HCT116 (cell line): ENCODE measurements at regions not wholly inside any gene's neighbourhood (a gene's known extent, or its start where the extent isn't known, plus 50 kb on each side); places are given as distances from the start of the nearest gene placed in this dataset.

ENCODE experiments used
- ATAC-seq: fragments of 200-7000 bp; cut with Tn5 transposase; 2 replicates; pipeline ENCODE4 v1.9.1; 2020; ENCODE audit warnings: mild to moderate bottlenecking, moderate library complexity
- BruUV-seq: library from RNA; stranded (reverse); fragments of 400-500 nt; replicated peaks from 2 replicates; lab custom pipeline; 2021; lab: Mats Ljungman, UMichigan
- CTCF ChIA-PET: fragments of 300-600 bp; sonication (Branson Sonifier 250); formaldehyde crosslinking; loops from one replicate; lab custom pipeline; 2021; ENCODE audit warnings: antibody characterized with exemption; lab: Charles Lee
- POLR2A ChIA-PET: fragments of 300-600, 350-600 bp; sonication (Branson Sonifier 250); formaldehyde crosslinking; loops from one replicate; lab custom pipeline; 2021; ENCODE audit warnings: antibody characterized with exemption; lab: Charles Lee
- RAD21 ChIA-PET, 2 experiments: fragments of 300-600 bp; sonication (Branson Sonifier 250); formaldehyde crosslinking; loops; one replicate each; lab custom pipeline; 2023; ENCODE audit warnings: low total read pairs in 2 of 2; ENCODE audit not compliant: uncharacterized antibody in 2 of 2, unreplicated experiment in 2 of 2, low non-redundant PET in 1 of 2; lab: Charles Lee
- DNase-seq: peaks from one replicate; pipeline ENCODE4 v3.0.0-alpha.2; 2010; ENCODE audit warnings: low read depth, low spot score
- H2AFZ ChIP-seq: fragments of 200-600 bp; shearing (Covaris generic), sonication (generic); 2 replicates; pipeline ENCODE4 v1.6.1; 2017; ENCODE audit warnings: low read depth, mixed run types, mixed read lengths, antibody characterized with exemption, low read length; ENCODE audit not compliant: poor library complexity, severe bottlenecking
- H3K27ac ChIP-seq: 2 replicates; pipeline ENCODE4 v1.5.1; 2012; ENCODE audit warnings: low read depth, low read length
- H3K27me3 ChIP-seq: fragments of 200-600 bp; sonication (generic); 2 replicates; pipeline ENCODE4 v1.6.1; 2016; ENCODE audit warnings: mixed run types, low read length, mixed read lengths; ENCODE audit not compliant: insufficient read depth
- H3K36me3 ChIP-seq, 2 experiments: fragments of 200-500 bp in 1 of 2; fragments of 200-600 bp in 1 of 2; sonication (Bioruptor generic) in 1 of 2; sonication (generic) in 1 of 2; 2 replicates each; pipeline versions ENCODE4 v1.5.1 to v1.6.1; 2014 to 2016; ENCODE audit warnings: low read length in 2 of 2, inconsistent platforms in 1 of 2, mixed read lengths in 1 of 2, mixed run types in 1 of 2; ENCODE audit not compliant: insufficient read depth in 2 of 2, control insufficient read depth in 1 of 2
- H3K4me1 ChIP-seq, 2 experiments: fragments of 200-600 bp in 1 of 2; sonication (generic) in 1 of 2; 2 replicates each; pipeline versions ENCODE4 v1.5.1 to v1.6.1; 2012 to 2017; ENCODE audit warnings: low read length in 2 of 2, inconsistent platforms in 1 of 2, mild to moderate bottlenecking in 1 of 2, mixed read lengths in 1 of 2, mixed run types in 1 of 2, moderate library complexity in 1 of 2; ENCODE audit not compliant: insufficient read depth in 2 of 2, control insufficient read depth in 1 of 2
- H3K4me2 ChIP-seq: fragments of 200-600 bp; sonication (generic); 2 replicates; pipeline ENCODE4 v1.6.1; 2017; ENCODE audit warnings: mixed run types, low read length, mixed read lengths
- H3K4me3 ChIP-seq, 2 experiments: fragments of 200-600 bp in 1 of 2; sonication (generic) in 1 of 2; replicated peaks in 1 of 2; 2 replicates each; pipeline ENCODE4 v1.5.1; 2011 to 2016; ENCODE audit warnings: low read length in 2 of 2, control low read depth in 1 of 2, low read depth in 1 of 2, mild to moderate bottlenecking in 1 of 2, mixed read lengths in 1 of 2, mixed run types in 1 of 2
- H3K79me2 ChIP-seq: fragments of 200-600 bp; sonication (generic); 2 replicates; pipeline ENCODE4 v1.6.1; 2017; ENCODE audit warnings: mild to moderate bottlenecking, mixed run types, low read length, moderate library complexity, mixed read lengths; ENCODE audit not compliant: insufficient read depth
- H3K9ac ChIP-seq: fragments of 200-600 bp; sonication (generic); 2 replicates; pipeline ENCODE4 v1.6.1; 2016; ENCODE audit warnings: low read length, mixed read lengths
- H3K9me2 ChIP-seq: fragments of 200-600 bp; sonication (generic), shearing (Covaris generic); 2 replicates; pipeline ENCODE4 v1.6.1; 2017; ENCODE audit warnings: mixed run types, mild to moderate bottlenecking, moderate library complexity; ENCODE audit not compliant: insufficient read depth
- H3K9me3 ChIP-seq, 2 experiments: fragments of 200-500 bp in 1 of 2; fragments of 200-600 bp in 1 of 2; sonication (Bioruptor generic) in 1 of 2; sonication (generic) in 1 of 2; 2 replicates each; pipeline ENCODE4 v1.6.1; 2014 to 2017; ENCODE audit warnings: low read length in 2 of 2, mixed read lengths in 2 of 2, inconsistent platforms in 1 of 2, low read depth in 1 of 2, mild to moderate bottlenecking in 1 of 2, mixed run types in 1 of 2, moderate library complexity in 1 of 2; ENCODE audit not compliant: control insufficient read depth in 1 of 2, insufficient read depth in 1 of 2
- H4K20me1 ChIP-seq: fragments of 200-600 bp; sonication (generic), shearing (Covaris generic); 2 replicates; pipeline ENCODE4 v1.6.1; 2017; ENCODE audit warnings: mixed run types, mild to moderate bottlenecking, moderate library complexity; ENCODE audit not compliant: insufficient read depth
- CBX3 ChIP-seq: IDR thresholded peaks from 2 replicates; pipeline ENCODE4 v1.6.1; 2012; ENCODE audit warnings: low read depth
- EGR1 ChIP-seq: IDR thresholded peaks from 2 replicates; pipeline ENCODE4 v1.6.1; 2012; ENCODE audit warnings: low read depth
- ELF1 ChIP-seq: IDR thresholded peaks from 2 replicates; pipeline ENCODE4 v1.6.1; 2012; ENCODE audit warnings: low read depth, borderline replicate concordance
- EZH2 ChIP-seq: fragments of 200-600 bp; sonication (generic); IDR thresholded peaks from 2 replicates; pipeline ENCODE4 v1.6.1; 2017; ENCODE audit warnings: antibody characterized with exemption, mixed run types
- FOSL1 ChIP-seq: IDR thresholded peaks from 2 replicates; pipeline ENCODE4 v1.6.1; 2012; ENCODE audit warnings: low read depth
- JUND ChIP-seq: IDR thresholded peaks from 2 replicates; pipeline ENCODE4 v1.6.1; 2012
- POLR2A ChIP-seq: IDR thresholded peaks from 2 replicates; pipeline ENCODE4 v1.7.0; 2011; ENCODE audit warnings: borderline replicate concordance; ENCODE audit not compliant: insufficient read depth, insufficient read length; ENCODE audit errors: extremely low read depth
- RAD21 ChIP-seq: IDR thresholded peaks from 2 replicates; pipeline ENCODE4 v1.6.1; 2012; ENCODE audit warnings: low read depth, mild to moderate bottlenecking
- SIN3A ChIP-seq: IDR thresholded peaks from 2 replicates; pipeline ENCODE4 v1.6.1; 2012; ENCODE audit warnings: low read depth
- SRF ChIP-seq: IDR thresholded peaks from 2 replicates; pipeline ENCODE4 v1.6.1; 2012; ENCODE audit warnings: low read depth
- TCF7L2 ChIP-seq: IDR thresholded peaks from 2 replicates; pipeline ENCODE4 v1.7.0; 2011; ENCODE audit warnings: borderline replicate concordance, inconsistent platforms; ENCODE audit not compliant: insufficient read depth, insufficient read length; ENCODE audit errors: extremely low read depth
- YY1 ChIP-seq: IDR thresholded peaks from 2 replicates; pipeline ENCODE4 v1.6.1; 2011; ENCODE audit warnings: low read length, low read depth, moderate library complexity, mild to moderate bottlenecking; ENCODE audit not compliant: insufficient replicate concordance; ENCODE audit errors: extremely low read depth
- ZNF274 ChIP-seq: fragments of 200-500 bp; sonication (Bioruptor generic); IDR thresholded peaks from 2 replicates; pipeline ENCODE4 v1.6.1; 2014; ENCODE audit warnings: mild to moderate bottlenecking, low read depth, low read length, inconsistent platforms
- intact Hi-C: fragments of 100-400 bp; cut with micrococcal nuclease; formaldehyde crosslinking; loops from 2 replicates; pipeline ENCODE4 v1.10.0; 2022
- TF ChIP-seq, protein P1 (sequence below): IDR thresholded peaks from 2 replicates; pipeline ENCODE4 v1.6.1; 2012
- TF ChIP-seq, protein P2 (sequence below), 3 experiments: fragments of 200-600 bp in 1 of 3; sonication (generic) in 1 of 3; IDR thresholded peaks in 2 of 3; conservative IDR thresholded peaks in 1 of 3; 2 replicates each; pipeline ENCODE4 v1.5.1; 2012 to 2017; ENCODE audit warnings: low read depth in 2 of 3, low read length in 2 of 3, antibody characterized with exemption in 1 of 3, borderline replicate concordance in 1 of 3, control low read depth in 1 of 3, mild to moderate bottlenecking in 1 of 3, mixed read lengths in 1 of 3, mixed run types in 1 of 3, moderate library complexity in 1 of 3; ENCODE audit not compliant: insufficient read depth in 1 of 3

- ChIA-PET POLR2A (no interaction called here), RAD21 (no interaction called here), CTCF (interaction anchor here (0.8 kb wide), 1 partner anchor 540 kb away, joined by 3 read pairs; no protein-coding TSS in a partner anchor)
- no peak overlapping the region for H2AFZ ChIP-seq
- H3K4me2 ChIP-seq = no peak overlapping the region
- H3K27ac ChIP-seq = no peak overlapping the region
- H3K9ac ChIP-seq = no peak overlapping the region
- no peaks in the 10 kb centered on the region for H4K20me1 ChIP-seq
- intact Hi-C loops = no loop called here
- no TSS peak for BruUV-seq
- H3K9me2 ChIP-seq = no peaks in the 10 kb centered on the region
- H3K27me3 ChIP-seq = no peaks in the 10 kb centered on the region
- H3K79me2 ChIP-seq = no peaks in the 10 kb centered on the region
- no peak overlapping the region for H3K4me3 ChIP-seq
- no peaks in the 10 kb centered on the region for H3K36me3 ChIP-seq
- H3K9me3 ChIP-seq = no peaks in the 10 kb centered on the region
- no peak for DNase-seq
- H3K4me1 ChIP-seq = no peaks in the 10 kb centered on the region
- TF ChIP-seq, protein P1, sequence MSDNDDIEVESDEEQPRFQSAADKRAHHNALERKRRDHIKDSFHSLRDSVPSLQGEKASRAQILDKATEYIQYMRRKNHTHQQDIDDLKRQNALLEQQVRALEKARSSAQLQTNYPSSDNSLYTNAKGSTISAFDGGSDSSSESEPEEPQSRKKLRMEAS = no peak
- no peak for ATAC-seq
These were observed 222.8 kb downstream of the RMST start for GRCh38 chr12:97685360-97685759.

DNA sequence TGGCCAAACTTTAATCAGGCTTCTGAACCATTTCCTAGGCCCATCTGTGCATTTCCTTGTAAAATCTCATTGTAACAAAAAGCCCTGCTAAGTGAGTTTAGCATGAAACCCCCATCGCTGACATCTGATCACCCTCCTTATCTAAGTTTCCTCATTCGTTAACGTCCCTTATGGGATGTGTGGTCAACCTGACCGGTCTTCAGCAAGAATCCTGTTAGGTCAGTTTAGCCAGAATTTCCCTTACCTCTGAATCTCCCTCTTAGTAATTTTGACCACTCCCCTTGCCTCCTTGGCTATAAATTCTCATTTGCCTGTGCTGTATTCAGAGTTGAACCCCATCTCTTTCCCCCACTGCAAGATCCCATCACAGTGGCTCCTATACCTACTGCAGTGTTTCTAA is 239.3 kb downstream of the RMST start:
- RAD21 ChIA-PET = no interaction called here
- Histone ChIP-seq H3K9me3 (no peaks in the 10 kb centered on the region), H3K9me2 (no peaks in the 10 kb centered on the region), H3K27ac (no peak overlapping the region), H3K4me2 (no peak overlapping the region), H3K4me3 (no peak overlapping the region)
- no TSS peak for BruUV-seq
- DNase-seq (no peak), ATAC-seq (no peak)
- no peak for TF ChIP-seq POLR2A
- TF ChIP-seq, protein P1 = no peak
- TF ChIP-seq FOSL1 = no peak
- no peak for TF ChIP-seq SRF
- no peak for TF ChIP-seq SIN3A
- TF ChIP-seq, protein P2, sequence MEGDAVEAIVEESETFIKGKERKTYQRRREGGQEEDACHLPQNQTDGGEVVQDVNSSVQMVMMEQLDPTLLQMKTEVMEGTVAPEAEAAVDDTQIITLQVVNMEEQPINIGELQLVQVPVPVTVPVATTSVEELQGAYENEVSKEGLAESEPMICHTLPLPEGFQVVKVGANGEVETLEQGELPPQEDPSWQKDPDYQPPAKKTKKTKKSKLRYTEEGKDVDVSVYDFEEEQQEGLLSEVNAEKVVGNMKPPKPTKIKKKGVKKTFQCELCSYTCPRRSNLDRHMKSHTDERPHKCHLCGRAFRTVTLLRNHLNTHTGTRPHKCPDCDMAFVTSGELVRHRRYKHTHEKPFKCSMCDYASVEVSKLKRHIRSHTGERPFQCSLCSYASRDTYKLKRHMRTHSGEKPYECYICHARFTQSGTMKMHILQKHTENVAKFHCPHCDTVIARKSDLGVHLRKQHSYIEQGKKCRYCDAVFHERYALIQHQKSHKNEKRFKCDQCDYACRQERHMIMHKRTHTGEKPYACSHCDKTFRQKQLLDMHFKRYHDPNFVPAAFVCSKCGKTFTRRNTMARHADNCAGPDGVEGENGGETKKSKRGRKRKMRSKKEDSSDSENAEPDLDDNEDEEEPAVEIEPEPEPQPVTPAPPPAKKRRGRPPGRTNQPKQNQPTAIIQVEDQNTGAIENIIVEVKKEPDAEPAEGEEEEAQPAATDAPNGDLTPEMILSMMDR (IDR thresholded peaks at IDR 0.05 in 2 of 3, conservative IDR thresholded peaks at IDR 0.05 in 1 of 3; ENCODE audit: borderline replicate concordance in 1 of 3, insufficient read depth in 1 of 3, low read depth in 2 of 3, low read length in 2 of 3) = no peak
- no peak for TF ChIP-seq CBX3
- TF ChIP-seq JUND = no peak
- no peak for TF ChIP-seq EGR1
- no peak for TF ChIP-seq RAD21
- TF ChIP-seq EZH2 = no peak
- no peak for TF ChIP-seq TCF7L2
- TF ChIP-seq YY1 = no peak
- no peak for TF ChIP-seq ZNF274
- TF ChIP-seq ELF1 = no peak
- TF ChIP-seq, all 23 proteins: peak for 0
- intact Hi-C loops = no loop called here
- H3K79me2 ChIP-seq = no peaks in the 10 kb centered on the region
- H4K20me1 ChIP-seq = no peaks in the 10 kb centered on the region
- H3K9ac ChIP-seq = no peak overlapping the region
- no peak overlapping the region for H2AFZ ChIP-seq
- no peaks in the 10 kb centered on the region for H3K36me3 ChIP-seq
- H3K4me1 ChIP-seq = no peaks in the 10 kb centered on the region
- ChIA-PET CTCF (no interaction called here), POLR2A (no interaction called here)
- no peaks in the 10 kb centered on the region for H3K27me3 ChIP-seq
